ENCODE measurements at regions not wholly inside any gene's neighbourhood (a gene's known extent, or its start where the extent isn't known, plus 50 kb on each side); places are given as distances from the start of the nearest gene placed in this dataset.

DNA sequence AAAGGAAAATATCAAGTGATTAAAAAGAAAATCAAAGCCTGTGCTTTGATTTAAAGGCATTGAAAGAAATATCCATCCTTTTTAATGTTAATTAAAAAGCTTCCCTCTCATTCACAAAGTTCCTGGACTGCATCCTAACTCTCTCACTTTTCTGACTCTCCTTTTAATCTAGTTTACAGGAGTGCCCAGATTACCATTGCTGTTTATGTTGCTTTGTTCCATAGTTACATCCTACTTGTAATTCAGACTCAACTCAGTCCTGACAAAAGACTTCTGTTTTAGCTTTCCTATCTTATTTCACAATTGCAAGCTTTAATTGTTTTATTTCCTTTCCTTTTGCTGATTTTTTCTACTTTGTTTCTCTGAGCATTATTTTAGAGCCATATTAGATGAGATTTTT lies 160.7 kb upstream of the DTNA start:
- TF ChIP-seq POLR2A (IDR thresholded peaks at IDR 0.05), result no peak
- no peak for TF ChIP-seq EP300 (IDR thresholded peaks at IDR 0.05)
